ENCODE measurements at regions not wholly inside any gene's neighbourhood (a gene's known extent, or its start where the extent isn't known, plus 50 kb on each side); places are given as distances from the start of the nearest gene placed in this dataset.

DNA sequence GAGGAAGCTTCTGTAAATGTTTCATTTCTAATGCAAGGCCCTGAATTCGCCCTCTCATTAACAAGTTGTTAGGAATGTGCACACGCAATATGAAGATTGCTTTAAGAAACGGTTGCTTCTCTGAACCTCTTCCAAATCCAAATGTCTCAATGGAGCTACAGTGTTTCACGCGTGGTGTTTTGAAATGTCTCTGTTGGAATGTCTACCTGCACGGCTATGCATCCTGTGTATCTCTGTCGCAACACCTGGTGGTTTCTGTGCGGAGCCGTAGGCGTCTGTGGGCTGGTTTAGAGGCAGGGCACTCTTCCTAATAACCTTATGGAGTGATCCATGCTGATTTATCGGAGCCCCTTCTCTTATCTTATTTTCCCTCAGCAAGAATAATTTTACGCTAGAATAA is 1584.2 kb upstream of the SLC10A2 start:
- no peak for TF ChIP-seq YY1 (IDR thresholded peaks at IDR 0.05; ENCODE audit: low read depth, low read length)
- TF ChIP-seq POLR2A (IDR thresholded peaks at IDR 0.05; ENCODE audit: control extremely low read depth in 1 of 2, low read depth in 2 of 2, low read length in 2 of 2), result no peak
- TF ChIP-seq RAD21 (IDR thresholded peaks at IDR 0.05 in 1 of 2, conservative IDR thresholded peaks at IDR 0.05 in 1 of 2; ENCODE audit: low read depth in 2 of 2, low read length in 2 of 2), result no peak
- no peak for TF ChIP-seq RFX5 (IDR thresholded peaks at IDR 0.05; ENCODE audit: borderline replicate concordance, low read depth, low read length)
- no peak for TF ChIP-seq EZH2 (IDR thresholded peaks at IDR 0.05; ENCODE audit: low read depth, low read length, severe bottlenecking)
- no peak for TF ChIP-seq JUND (IDR thresholded peaks at IDR 0.05; ENCODE audit: low read length)
- TF ChIP-seq, protein P1, sequence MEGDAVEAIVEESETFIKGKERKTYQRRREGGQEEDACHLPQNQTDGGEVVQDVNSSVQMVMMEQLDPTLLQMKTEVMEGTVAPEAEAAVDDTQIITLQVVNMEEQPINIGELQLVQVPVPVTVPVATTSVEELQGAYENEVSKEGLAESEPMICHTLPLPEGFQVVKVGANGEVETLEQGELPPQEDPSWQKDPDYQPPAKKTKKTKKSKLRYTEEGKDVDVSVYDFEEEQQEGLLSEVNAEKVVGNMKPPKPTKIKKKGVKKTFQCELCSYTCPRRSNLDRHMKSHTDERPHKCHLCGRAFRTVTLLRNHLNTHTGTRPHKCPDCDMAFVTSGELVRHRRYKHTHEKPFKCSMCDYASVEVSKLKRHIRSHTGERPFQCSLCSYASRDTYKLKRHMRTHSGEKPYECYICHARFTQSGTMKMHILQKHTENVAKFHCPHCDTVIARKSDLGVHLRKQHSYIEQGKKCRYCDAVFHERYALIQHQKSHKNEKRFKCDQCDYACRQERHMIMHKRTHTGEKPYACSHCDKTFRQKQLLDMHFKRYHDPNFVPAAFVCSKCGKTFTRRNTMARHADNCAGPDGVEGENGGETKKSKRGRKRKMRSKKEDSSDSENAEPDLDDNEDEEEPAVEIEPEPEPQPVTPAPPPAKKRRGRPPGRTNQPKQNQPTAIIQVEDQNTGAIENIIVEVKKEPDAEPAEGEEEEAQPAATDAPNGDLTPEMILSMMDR (IDR thresholded peaks at IDR 0.05; ENCODE audit: control extremely low read depth in 1 of 3, insufficient read depth in 1 of 3, low read depth in 1 of 3, low read length in 3 of 3), result no peak
- no peak for TF ChIP-seq EP300 (IDR thresholded peaks at IDR 0.05; ENCODE audit: borderline replicate concordance in 1 of 2, low read depth in 2 of 2, low read length in 2 of 2)
- no peak for TF ChIP-seq CHD2 (IDR thresholded peaks at IDR 0.05; ENCODE audit: low read length)
- TF ChIP-seq NRF1 (IDR thresholded peaks at IDR 0.05; ENCODE audit: low read depth, low read length), result no peak
